ENCODE measurements at regions not wholly inside any gene's neighbourhood (a gene's known extent, or its start where the extent isn't known, plus 50 kb on each side); places are given as distances from the start of the nearest gene placed in this dataset.
A peak's percentile ranks its signal among the peaks of the same experiment; 100 is the strongest.

GRCh38 chr2:106041150-106041549 lies 153.0 kb downstream of the UXS1 start:
- no peak for DNase-seq (ENCODE audit: low spot score)

DNA sequence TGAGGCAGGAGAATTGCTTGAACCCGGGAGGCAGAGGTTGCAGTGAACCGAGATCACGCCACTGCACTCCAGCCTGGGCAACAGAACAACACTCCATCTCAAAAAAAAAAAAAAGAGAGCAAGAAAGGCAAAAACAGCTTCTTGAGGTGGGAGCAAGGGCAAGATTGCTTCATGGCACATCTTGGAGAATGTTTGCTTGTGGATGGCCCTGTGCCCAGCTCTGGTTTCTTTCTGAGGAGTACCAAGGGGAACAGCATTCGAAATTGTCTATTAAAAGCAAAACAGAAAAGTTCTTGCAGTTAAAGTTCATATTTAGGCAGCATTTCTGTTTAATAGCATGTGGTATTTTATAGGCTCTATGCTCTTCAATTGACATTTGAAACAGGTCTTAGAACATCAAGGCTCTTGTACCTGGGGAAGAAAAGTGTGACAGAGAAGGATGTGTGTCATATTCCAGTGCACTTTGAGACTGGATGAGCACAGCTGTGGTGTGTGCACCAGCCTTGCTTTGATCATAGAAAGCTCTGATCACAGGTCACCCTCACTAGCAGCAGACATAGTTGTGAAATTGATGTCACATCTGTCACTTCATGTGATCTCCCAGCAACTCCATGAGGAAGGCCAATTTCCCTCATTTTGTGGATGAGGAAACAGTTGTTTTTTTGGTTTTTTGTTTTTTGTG lies 154.3 kb downstream of the UXS1 start:
- no peak for DNase-seq (ENCODE audit: low spot score)

- DNase-seq (ENCODE audit: low spot score) = no peak
Measured at GRCh38 chr2:106038601-106039375, 155.3 kb downstream of the UXS1 start.

- DNase-seq (ENCODE audit: low spot score) = no peak
Measured at GRCh38 chr2:106037932-106038331, 156.2 kb downstream of the UXS1 start.

GRCh38 chr2:106037262-106037661 lies 156.8 kb downstream of the UXS1 start:
- no peak for DNase-seq (ENCODE audit: low spot score)

- peak; percentile 23 for DNase-seq (ENCODE audit: low spot score)
Measured at GRCh38 chr2:106034325-106034724, 159.8 kb downstream of the UXS1 start.

DNA sequence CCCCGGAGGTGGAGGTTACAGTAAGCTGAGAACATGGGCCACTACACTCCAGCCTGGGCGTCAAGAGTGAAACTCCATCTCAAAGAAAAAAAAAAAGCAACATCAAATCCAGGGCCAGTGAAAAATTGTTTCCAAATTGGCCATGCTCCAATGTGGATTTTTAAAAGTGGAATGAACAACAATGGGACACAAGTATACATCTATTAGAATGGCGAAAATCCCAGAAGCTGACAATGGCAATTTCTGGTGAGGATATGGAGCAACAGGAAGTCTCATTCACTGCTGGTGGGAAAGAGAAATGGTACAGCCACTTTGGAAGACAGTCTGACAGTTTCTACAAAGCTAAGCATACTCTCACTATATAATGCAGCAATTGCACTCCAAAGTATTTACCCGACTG lies 161.4 kb downstream of the UXS1 start:
- no peak for DNase-seq (ENCODE audit: low spot score)

DNA sequence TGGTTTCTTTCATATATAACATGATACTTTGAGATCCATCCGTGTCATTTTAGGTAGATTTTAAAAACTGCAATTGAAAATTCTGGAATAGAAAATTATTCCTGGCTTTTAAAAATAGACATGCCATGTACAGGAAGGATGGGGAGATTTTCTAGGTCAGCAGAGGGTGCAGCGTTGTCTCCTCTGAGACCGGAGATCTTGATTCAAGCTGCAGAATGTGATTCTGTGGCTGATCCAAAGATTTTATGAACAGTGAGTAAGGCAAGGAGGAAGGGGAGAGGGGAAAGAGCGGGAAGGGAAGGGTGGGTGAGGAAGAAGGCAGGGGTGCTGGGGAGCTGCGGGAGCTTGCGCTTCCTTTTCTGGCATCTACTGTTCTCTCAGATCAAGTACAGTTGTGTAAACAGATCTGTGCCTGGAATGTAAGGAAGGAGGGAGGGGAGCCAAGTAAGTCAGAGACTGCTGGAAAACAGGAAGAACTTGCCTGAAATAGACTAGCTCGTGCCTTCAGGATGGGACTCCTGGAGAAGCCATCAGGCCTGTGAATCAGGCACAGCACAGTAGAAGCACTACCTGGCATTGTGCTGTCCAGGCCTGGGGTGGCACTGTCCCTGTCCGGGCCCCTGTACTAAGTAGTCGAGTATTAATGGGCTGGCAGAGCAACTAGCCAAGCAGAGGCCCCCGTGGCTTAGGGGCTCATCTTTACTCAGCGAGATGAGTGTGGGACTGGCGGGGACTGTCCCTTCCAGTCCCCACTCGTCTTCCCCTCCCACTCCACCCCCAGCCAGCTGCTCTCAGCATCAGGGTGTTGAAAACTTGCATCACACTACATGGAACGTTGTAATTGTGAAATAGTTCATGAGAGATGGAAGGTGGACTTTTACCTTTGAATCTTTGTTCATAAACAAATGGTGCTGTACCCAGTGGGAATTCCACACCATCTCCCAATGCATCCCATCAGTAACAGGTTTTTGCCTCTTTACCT lies 163.5 kb downstream of the UXS1 start:
- DNase-seq (ENCODE audit: low spot score) = peak; percentile 87

- DNase-seq (ENCODE audit: low spot score) = no peak
Measured at GRCh38 chr2:106028192-106028591, 165.9 kb downstream of the UXS1 start.

DNA sequence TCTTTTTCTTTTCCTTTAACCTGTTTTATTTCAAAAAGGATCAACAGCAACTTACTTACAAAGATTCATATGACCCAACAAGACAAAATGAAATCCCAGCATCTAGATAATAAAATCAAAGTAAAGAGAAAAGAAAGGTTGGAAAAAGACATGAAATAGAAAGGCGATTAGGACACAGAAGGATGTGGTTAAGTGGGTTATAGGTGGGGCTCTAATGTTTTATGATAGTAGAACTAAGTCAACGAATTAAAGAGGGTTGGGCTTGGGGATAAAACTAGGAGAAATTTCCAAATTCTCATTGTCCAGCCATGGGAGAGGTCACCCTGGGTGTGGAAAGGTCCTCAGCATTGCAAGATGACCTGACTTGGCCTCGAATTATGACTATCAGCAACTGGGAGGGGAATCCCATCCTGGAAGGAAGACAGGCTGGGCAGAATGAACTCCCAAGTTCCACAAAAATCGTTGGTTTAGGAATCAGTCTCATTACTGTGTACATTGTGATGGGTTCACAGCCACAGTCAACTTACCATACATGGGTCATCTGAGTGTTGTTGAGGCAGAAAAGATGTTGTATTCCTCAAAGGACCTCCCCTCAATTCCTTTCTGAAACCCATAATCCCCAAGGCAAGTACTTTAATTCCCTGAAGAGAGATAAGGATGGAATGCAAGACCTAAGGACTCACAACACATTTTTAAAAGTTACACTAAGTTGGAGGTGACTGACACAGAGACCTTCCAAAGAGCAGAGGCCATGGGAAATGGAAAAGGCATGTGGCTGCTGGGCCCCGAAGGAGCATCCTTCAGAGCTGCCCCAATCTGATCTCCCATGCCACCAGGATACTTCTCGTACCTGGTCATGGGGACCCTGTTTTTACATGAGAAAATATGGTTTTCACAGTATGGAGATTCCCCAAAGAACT lies 167.6 kb downstream of the UXS1 start:
- no peak for DNase-seq (ENCODE audit: low spot score)

- DNase-seq (ENCODE audit: low spot score) = no peak
Measured at GRCh38 chr2:106025796-106026195, 168.3 kb downstream of the UXS1 start.

GRCh38 chr2:106021662-106022028 lies 172.5 kb downstream of the UXS1 start:
- no peak for DNase-seq (ENCODE audit: low spot score)

GRCh38 chr2:106020821-106021661 lies 173.1 kb downstream of the UXS1 start:
- peak; percentile 65 for DNase-seq (ENCODE audit: low spot score)

- DNase-seq (ENCODE audit: low spot score) = no peak
Measured at GRCh38 chr2:106020032-106020431, 174.1 kb downstream of the UXS1 start.

GRCh38 chr2:106018141-106018540 lies 176.0 kb downstream of the UXS1 start:
- no peak for DNase-seq (ENCODE audit: low spot score)

DNA sequence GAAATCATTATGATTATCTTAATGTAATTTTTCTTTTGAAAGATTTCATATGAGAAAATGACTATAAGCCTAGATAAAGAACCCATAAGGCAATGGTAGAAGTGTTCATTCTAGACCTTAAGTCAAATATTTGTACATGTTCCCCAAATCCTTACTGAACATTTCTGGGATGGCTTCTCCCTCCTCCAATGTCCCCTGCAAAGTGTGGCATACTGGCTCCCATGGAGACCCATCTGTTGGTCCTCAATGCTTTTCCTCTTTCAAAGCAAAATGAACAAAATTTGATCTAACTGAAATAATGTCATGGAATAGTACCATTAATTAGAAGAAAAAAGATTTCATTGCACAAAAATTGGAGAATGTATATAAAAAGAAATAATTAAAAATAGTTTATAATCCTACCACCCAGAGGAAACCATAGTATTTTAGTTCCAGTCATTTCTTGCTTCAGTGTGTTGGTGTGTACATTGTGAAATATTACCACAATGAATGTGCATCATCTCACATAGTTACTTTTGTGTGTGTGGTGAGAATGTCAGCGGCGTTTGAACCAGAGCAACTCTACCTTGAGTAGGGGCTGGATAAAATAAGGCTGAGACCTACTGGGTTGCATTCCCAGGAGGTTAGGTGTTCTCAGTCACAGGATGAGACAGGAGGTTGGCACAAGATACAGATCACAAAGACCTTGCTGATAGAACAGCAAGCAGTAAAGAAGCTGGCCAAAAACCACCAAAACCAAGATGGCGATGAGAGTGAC lies 181.3 kb downstream of the UXS1 start:
- DNase-seq (ENCODE audit: low spot score) = no peak

DNA sequence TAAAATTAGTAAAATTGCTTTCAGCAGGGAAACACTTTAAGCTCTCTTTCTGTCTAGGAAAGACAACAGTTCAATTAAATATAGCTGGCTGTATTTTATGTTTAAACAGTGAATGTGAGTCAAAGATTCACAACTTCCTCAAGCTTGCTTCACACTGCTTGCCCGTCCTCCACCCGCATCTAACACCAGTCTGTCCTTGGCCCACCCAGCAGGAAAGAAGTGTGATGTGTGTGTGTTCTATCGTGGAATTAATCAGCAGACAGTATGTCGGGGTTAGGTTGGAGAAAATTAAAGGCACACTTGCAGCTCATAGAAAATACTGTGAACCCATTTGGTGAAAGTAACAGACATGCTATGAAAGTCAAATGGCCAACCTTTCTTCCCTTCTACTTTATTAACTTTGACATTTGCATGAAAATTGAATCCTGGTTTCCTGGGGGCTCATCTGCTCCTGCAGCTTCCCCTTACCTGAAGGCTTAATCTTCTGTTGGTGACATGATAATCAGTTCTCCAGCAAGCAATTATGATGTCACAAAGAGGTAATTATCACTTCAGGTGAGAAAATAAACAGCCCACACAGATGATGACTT lies 182.0 kb downstream of the UXS1 start:
- DNase-seq (ENCODE audit: low spot score) = no peak

- DNase-seq (ENCODE audit: low spot score) = peak; percentile 24
Measured at GRCh38 chr2:106011380-106011779, 182.7 kb downstream of the UXS1 start.

DNA sequence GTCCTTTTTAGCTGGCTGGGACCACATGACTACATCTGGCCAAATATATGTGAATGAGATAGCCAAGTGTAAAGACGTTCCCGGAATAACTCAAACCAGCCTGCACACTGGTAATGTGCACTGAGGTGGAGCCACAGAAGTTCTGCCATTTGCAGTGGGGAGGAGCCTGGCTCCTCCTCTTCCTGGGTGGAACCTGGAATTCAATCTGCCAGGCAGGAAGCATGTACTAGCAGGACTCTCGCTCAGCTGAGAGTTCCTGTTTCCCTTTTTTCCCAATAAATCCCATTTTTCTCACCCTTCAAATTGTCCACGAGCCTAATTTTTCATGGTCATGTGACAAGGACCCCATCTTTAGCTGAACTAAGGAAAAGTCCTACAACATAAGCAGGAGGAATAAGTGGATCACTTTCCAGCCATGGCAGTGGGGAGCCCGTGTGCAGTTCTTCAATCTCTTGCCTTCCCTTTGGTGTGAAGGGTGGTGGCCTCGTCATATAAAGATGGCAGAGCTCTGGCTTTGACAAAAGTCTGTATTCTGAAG lies 183.2 kb downstream of the UXS1 start:
- no peak for DNase-seq (ENCODE audit: low spot score)

Measured in H4 (cell line).